Naive thymus-derived CD8-positive, alpha-beta T cell (primary cell): ENCODE measurements at regions not wholly inside any gene's neighbourhood (a gene's known extent, or its start where the extent isn't known, plus 50 kb on each side); places are given as distances from the start of the nearest gene placed in this dataset.
A peak's percentile ranks its signal among the peaks of the same experiment; 100 is the strongest.

ENCODE experiments used
- ATAC-seq, 2 donors: fragments of 150-1000 bp; cut with Tn5 transposase in 1 of 2; sonication (Bioruptor Pico), chemical (Tn5 transposase) in 1 of 2; 1 replicate in 1 of 2; 2 replicates in 1 of 2; pipeline ENCODE4 v1.10.0; 2021; ENCODE audit warnings: mild to moderate bottlenecking in 2 of 2, moderate library complexity in 2 of 2
- POLR2A ChIA-PET: fragments of 350-600 bp; sonication (Branson Sonifier 250); formaldehyde crosslinking; loops from one replicate; lab custom pipeline; 2021; ENCODE audit warnings: antibody characterized with exemption; lab: Charles Lee
- DNase-seq, 10 donors: peaks; one replicate each; pipeline versions ENCODE4 v3.0.0 to v3.0.0-alpha.2; 2020 to 2022
- H3K27ac Mint-ChIP-seq, 10 donors: one replicate each; pipeline ENCODE4 v1.8.0; 2020 to 2022; ENCODE audit warnings: mild to moderate bottlenecking in 10 of 10, mixed read lengths in 10 of 10, moderate library complexity in 4 of 10, inconsistent platforms in 1 of 10
- H3K27me3 Mint-ChIP-seq, 5 donors: one replicate each; pipeline ENCODE4 v1.8.0; 2021 to 2022; ENCODE audit warnings: mixed read lengths in 5 of 5
- H3K36me3 Mint-ChIP-seq, 3 donors: one replicate each; pipeline ENCODE4 v1.8.0; 2020 to 2022; ENCODE audit warnings: mixed read lengths in 3 of 3, mild to moderate bottlenecking in 2 of 3, inconsistent platforms in 1 of 3
- H3K4me1 Mint-ChIP-seq, 4 donors: one replicate each; pipeline ENCODE4 v1.8.0; 2021 to 2022; ENCODE audit warnings: mixed read lengths in 4 of 4
- H3K4me3 Mint-ChIP-seq, 10 donors: one replicate each; pipeline ENCODE4 v1.8.0; 2020 to 2022; ENCODE audit warnings: mild to moderate bottlenecking in 10 of 10, mixed read lengths in 10 of 10, moderate library complexity in 6 of 10, inconsistent platforms in 1 of 10
- H3K9me3 Mint-ChIP-seq, 9 donors: one replicate each; pipeline ENCODE4 v1.8.0; 2020 to 2022; ENCODE audit warnings: mixed read lengths in 9 of 9, mild to moderate bottlenecking in 3 of 9, inconsistent platforms in 1 of 9, moderate library complexity in 1 of 9

DNA sequence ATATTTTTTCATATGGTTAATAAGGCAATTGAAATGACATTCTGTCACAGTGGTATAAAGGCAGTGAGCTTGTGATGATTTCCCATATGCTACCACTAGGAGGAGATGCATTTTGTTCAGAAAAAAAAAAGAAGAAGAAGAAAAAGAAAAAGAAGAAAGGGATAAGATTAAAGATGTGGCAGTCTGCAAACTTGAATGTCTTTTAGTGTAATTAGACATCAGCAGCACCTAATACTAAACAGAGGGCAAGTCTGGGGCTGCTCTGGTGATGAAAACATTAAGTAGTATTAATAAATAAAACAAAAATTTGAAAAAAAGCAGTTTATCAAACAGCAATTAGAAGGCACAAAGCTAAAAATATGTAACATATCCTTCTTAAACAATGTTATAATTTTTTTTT is 95.4 kb upstream of the DEFB112 start:
- no peaks in the 10 kb centered on the region for H3K27me3 Mint-ChIP-seq
- POLR2A ChIA-PET = no interaction called here
- H3K4me3 Mint-ChIP-seq = no peak overlapping the region
- no peaks in the 10 kb centered on the region for H3K36me3 Mint-ChIP-seq
- H3K4me1 Mint-ChIP-seq = no peaks in the 10 kb centered on the region
- no peak for ATAC-seq
- H3K9me3 Mint-ChIP-seq = peaks cover 0 to 9% (median 0%) of the 10 kb centered on the region in 9 donors
- no peak for DNase-seq
- H3K27ac Mint-ChIP-seq = no peak overlapping the region

- Mint-ChIP-seq H3K9me3 (peaks cover 0 to 9% (median 3%) of the 10 kb centered on the region in 9 donors), H3K36me3 (no peaks in the 10 kb centered on the region)
- POLR2A ChIA-PET = no interaction called here
Measured at GRCh38 chr6:50147371-50147770, 97.6 kb upstream of the DEFB112 start.

DNA sequence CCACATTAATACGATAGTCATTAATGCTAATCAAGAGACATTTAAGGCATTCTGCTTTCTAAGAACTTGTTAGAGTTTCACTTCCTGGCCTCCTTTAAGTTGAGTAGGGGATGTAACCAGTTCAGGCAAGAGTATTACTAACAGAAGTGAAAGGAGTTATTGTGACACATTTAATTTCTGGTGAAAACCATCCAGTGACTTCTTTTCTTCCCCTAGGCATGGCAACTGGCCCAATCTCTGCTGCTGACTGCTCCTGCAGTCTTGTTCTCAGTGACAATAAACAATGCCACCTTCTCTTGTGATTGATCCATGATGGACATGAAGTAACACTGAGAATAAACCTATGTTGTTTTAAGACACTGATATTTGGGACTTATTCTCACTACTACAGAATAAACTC is 130.9 kb upstream of the DEFB112 start:
- no peak overlapping the region for H3K27ac Mint-ChIP-seq
- H3K4me3 Mint-ChIP-seq = no peak overlapping the region
- POLR2A ChIA-PET = no interaction called here
- peaks cover 2 to 31% (median 10%) of the 10 kb centered on the region in 9 donors for H3K9me3 Mint-ChIP-seq
- H3K36me3 Mint-ChIP-seq = no peaks in the 10 kb centered on the region
- H3K4me1 Mint-ChIP-seq = no peaks in the 10 kb centered on the region
- H3K27me3 Mint-ChIP-seq = no peaks in the 10 kb centered on the region
- ATAC-seq (no peak), DNase-seq (no peak)

More at GRCh38 chr6:50147371-50147770, 97.6 kb upstream of the DEFB112 start:
- DNase-seq (no peak), ATAC-seq (no peak)
- Mint-ChIP-seq H3K27me3 (no peaks in the 10 kb centered on the region), H3K4me3 (no peak overlapping the region), H3K27ac (no peak overlapping the region), H3K4me1 (no peaks in the 10 kb centered on the region)

- H3K4me1 Mint-ChIP-seq = no peaks in the 10 kb centered on the region
- H3K27me3 Mint-ChIP-seq = no peaks in the 10 kb centered on the region
- peaks cover 0 to 18% (median 8%) of the 10 kb centered on the region in 9 donors for H3K9me3 Mint-ChIP-seq
- POLR2A ChIA-PET = no interaction called here
- H3K4me3 Mint-ChIP-seq = no peak overlapping the region
- no peak for ATAC-seq
- no peak overlapping the region for H3K27ac Mint-ChIP-seq
- H3K36me3 Mint-ChIP-seq = no peaks in the 10 kb centered on the region
- DNase-seq = no peak
Measured at GRCh38 chr6:50185006-50185405, 135.3 kb upstream of the DEFB112 start.

- Mint-ChIP-seq H3K36me3 (no peaks in the 10 kb centered on the region), H3K4me1 (no peaks in the 10 kb centered on the region), H3K27ac (no peak overlapping the region), H3K4me3 (no peak overlapping the region), H3K9me3 (peaks cover 0 to 17% (median 7%) of the 10 kb centered on the region in 9 donors), H3K27me3 (no peaks in the 10 kb centered on the region)
- DNase-seq (no peak), ATAC-seq (no peak)
- POLR2A ChIA-PET = no interaction called here
Measured at GRCh38 chr6:50187351-50187921, 137.7 kb upstream of the DEFB112 start.

GRCh38 chr6:50198245-50198644 is 148.5 kb upstream of the DEFB112 start:
- H3K4me3 Mint-ChIP-seq = no peak overlapping the region
- H3K9me3 Mint-ChIP-seq = peaks cover 0 to 3% (median 0%) of the 10 kb centered on the region in 9 donors
- POLR2A ChIA-PET = no interaction called here
- no peak overlapping the region for H3K27ac Mint-ChIP-seq
- H3K27me3 Mint-ChIP-seq = no peaks in the 10 kb centered on the region
- H3K4me1 Mint-ChIP-seq = no peaks in the 10 kb centered on the region
- H3K36me3 Mint-ChIP-seq = no peaks in the 10 kb centered on the region
- DNase-seq (no peak), ATAC-seq (no peak)

DNA sequence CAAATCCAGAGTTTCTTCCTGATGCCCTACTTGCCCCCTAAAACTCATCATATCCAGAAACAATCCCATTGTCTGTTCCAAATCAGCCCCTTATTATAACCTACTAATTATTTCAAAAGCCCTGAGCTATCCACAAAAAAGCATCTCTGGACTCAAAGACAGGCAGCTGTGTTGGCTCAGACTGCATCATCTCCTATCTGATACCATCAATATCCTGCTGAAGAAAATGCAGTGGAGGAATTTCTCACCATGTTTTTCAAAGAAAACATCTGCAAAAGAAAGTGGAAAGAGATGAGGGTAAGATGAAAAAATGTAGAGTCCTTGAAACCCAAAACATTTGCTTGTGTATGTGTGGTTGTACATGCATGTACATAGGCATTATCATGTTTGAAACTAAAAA is 153.0 kb upstream of the DEFB112 start:
- H3K36me3 Mint-ChIP-seq = no peaks in the 10 kb centered on the region
- DNase-seq (no peak), ATAC-seq (no peak)
- H3K27ac Mint-ChIP-seq = no peak overlapping the region
- H3K27me3 Mint-ChIP-seq = no peaks in the 10 kb centered on the region
- POLR2A ChIA-PET = no interaction called here
- H3K4me1 Mint-ChIP-seq = no peaks in the 10 kb centered on the region
- H3K4me3 Mint-ChIP-seq = no peak overlapping the region
- peaks cover 0 to 7% (median 1%) of the 10 kb centered on the region in 9 donors for H3K9me3 Mint-ChIP-seq

DNA sequence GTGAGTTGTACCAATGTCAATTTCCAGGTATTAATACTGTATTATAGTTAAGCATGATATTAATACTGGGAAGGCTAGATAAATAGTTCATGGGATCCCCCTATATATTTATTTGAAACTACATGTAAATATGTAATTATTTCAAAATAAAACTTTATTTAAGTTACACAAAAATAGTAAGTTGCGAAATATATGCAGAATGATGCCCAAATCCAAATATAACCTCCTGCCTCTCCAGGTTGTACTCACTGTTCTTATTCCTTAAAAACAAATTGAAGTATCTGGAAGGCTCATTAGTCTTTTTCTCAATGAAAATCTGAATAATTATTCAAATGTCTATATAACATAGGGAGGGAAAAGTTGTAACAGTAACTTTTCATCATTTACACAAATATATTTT is 161.9 kb upstream of the DEFB112 start:
- Mint-ChIP-seq H3K27me3 (no peaks in the 10 kb centered on the region), H3K36me3 (no peaks in the 10 kb centered on the region), H3K9me3 (peaks cover 0 to 11% (median 4%) of the 10 kb centered on the region in 9 donors), H3K4me3 (no peak overlapping the region), H3K4me1 (no peaks in the 10 kb centered on the region), H3K27ac (no peak overlapping the region)
- no peak for DNase-seq
- POLR2A ChIA-PET = no interaction called here
- ATAC-seq = no peak

DNA sequence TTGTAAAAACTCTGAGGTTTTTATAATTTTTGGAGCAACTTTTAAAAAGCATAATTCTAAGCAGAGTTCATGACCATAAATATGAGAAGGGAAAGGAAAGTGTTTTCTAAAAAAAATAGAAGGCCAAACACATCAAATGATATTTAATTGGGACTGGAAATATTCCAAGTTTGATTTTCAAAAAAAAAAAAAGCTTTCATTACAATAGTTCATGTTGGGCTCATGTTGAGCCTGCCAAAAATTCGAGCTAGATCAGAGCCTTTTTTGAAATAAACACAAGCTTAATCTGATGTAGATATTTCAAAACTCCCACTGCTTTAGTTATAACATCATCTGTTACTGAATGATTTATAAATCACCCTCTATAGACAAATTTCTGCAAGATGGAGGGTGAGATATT is 163.4 kb upstream of the DEFB112 start:
- no peak for ATAC-seq
- peaks cover 0 to 6% (median 2%) of the 10 kb centered on the region in 9 donors for H3K9me3 Mint-ChIP-seq
- POLR2A ChIA-PET = no interaction called here
- no peaks in the 10 kb centered on the region for H3K27me3 Mint-ChIP-seq
- no peaks in the 10 kb centered on the region for H3K4me1 Mint-ChIP-seq
- no peak overlapping the region for H3K4me3 Mint-ChIP-seq
- no peaks in the 10 kb centered on the region for H3K36me3 Mint-ChIP-seq
- no peak for DNase-seq
- no peak overlapping the region for H3K27ac Mint-ChIP-seq

GRCh38 chr6:50214937-50215336 is 165.2 kb upstream of the DEFB112 start:
- peaks cover 0 to 8% (median 2%) of the 10 kb centered on the region in 9 donors for H3K9me3 Mint-ChIP-seq
- H3K27ac Mint-ChIP-seq = no peak overlapping the region
- no peaks in the 10 kb centered on the region for H3K36me3 Mint-ChIP-seq
- no peaks in the 10 kb centered on the region for H3K4me1 Mint-ChIP-seq
- H3K4me3 Mint-ChIP-seq = no peak overlapping the region
- DNase-seq (no peak), ATAC-seq (no peak)
- POLR2A ChIA-PET = no interaction called here
- H3K27me3 Mint-ChIP-seq = no peaks in the 10 kb centered on the region

- DNase-seq = no peak
- no peak for ATAC-seq
- peak overlapping the region in 1 of 10 donors; percentile 20 for H3K4me3 Mint-ChIP-seq
- POLR2A ChIA-PET = no interaction called here
- no peaks in the 10 kb centered on the region for H3K27me3 Mint-ChIP-seq
- H3K36me3 Mint-ChIP-seq = no peaks in the 10 kb centered on the region
- no peak overlapping the region for H3K27ac Mint-ChIP-seq
- H3K9me3 Mint-ChIP-seq = peaks cover 0 to 30% (median 4%) of the 10 kb centered on the region in 9 donors
- no peaks in the 10 kb centered on the region for H3K4me1 Mint-ChIP-seq
Measured at GRCh38 chr6:50217841-50218240, 168.1 kb upstream of the DEFB112 start.

DNA sequence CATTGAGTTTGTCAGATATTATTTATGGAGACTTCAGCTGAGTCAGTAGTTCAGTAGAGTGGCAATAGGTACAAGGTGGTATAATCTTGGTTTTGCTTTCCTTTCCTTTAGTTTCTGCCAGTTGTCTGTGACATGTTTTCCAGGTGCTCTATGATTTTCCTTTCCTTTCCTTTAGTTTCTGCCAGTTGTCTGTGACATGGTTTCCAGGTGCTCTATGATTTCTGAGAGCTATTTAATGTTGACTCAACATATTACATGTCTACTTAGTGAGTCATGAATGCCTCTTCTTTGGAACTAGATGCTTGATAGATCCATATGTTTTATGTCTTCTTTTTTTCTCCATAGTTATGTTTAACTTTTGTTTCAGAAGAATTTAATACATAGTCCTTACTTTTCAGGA is 186.4 kb upstream of the DEFB112 start:
- Mint-ChIP-seq H3K27ac (no peak overlapping the region), H3K27me3 (no peaks in the 10 kb centered on the region), H3K4me3 (no peak overlapping the region), H3K36me3 (no peaks in the 10 kb centered on the region), H3K4me1 (no peaks in the 10 kb centered on the region), H3K9me3 (peaks cover 0 to 22% (median 4%) of the 10 kb centered on the region in 9 donors)
- POLR2A ChIA-PET = no interaction called here
- ATAC-seq = no peak
- DNase-seq = no peak

- H3K9me3 Mint-ChIP-seq = peaks cover 0 to 16% (median 4%) of the 10 kb centered on the region in 9 donors
- H3K27me3 Mint-ChIP-seq = no peaks in the 10 kb centered on the region
- no peak overlapping the region for H3K27ac Mint-ChIP-seq
- POLR2A ChIA-PET = no interaction called here
- H3K36me3 Mint-ChIP-seq = no peaks in the 10 kb centered on the region
- ATAC-seq = no peak
- no peak for DNase-seq
- no peak overlapping the region for H3K4me3 Mint-ChIP-seq
- peaks cover 0 to 1% (median 0%) of the 10 kb centered on the region in 4 donors for H3K4me1 Mint-ChIP-seq
Measured at GRCh38 chr6:50239853-50240252, 190.1 kb upstream of the DEFB112 start.

DNA sequence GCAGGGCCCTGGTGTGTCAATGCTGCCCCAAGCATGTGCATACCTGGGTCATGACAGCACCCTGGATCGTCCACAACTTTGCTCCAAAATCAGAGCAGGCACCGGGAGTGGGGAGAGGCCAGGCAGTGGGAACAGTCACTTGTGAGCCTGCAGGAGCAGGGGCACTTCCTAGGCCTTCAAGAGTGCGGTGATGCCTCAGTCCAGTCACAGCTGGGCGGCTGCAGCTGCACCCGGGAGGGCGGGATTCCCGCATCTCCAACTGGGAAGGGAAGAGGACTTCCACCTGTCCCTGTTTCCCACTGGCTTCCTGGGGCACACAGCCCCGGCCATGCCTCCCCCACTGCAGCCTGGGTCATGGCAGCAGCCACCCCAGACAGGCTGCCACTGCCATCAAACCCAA is 191.3 kb upstream of the DEFB112 start:
- no peak overlapping the region for H3K4me3 Mint-ChIP-seq
- no peaks in the 10 kb centered on the region for H3K27me3 Mint-ChIP-seq
- H3K27ac Mint-ChIP-seq = no peak overlapping the region
- DNase-seq (no peak), ATAC-seq (no peak)
- H3K9me3 Mint-ChIP-seq = peaks cover 0 to 14% (median 4%) of the 10 kb centered on the region in 9 donors
- H3K36me3 Mint-ChIP-seq = no peaks in the 10 kb centered on the region
- peaks cover 0 to 1% (median 0%) of the 10 kb centered on the region in 4 donors for H3K4me1 Mint-ChIP-seq
- POLR2A ChIA-PET = no interaction called here
